Lower leg skin (tissue), 3 donors: ENCODE measurements at regions not wholly inside any gene's neighbourhood (a gene's known extent, or its start where the extent isn't known, plus 50 kb on each side); places are given as distances from the start of the nearest gene placed in this dataset.

Source experiments
- POLR2A ChIP-seq, 2 donors: fragments of 450-650 bp; IDR thresholded peaks; one replicate each; pipeline ENCODE4 v1.6.1; 2016 to 2017; ENCODE audit warnings: antibody characterized with exemption in 2 of 2, mild to moderate bottlenecking in 1 of 2, moderate library complexity in 1 of 2
- TF ChIP-seq, protein P1 (sequence below), 3 donors: fragments of 450-650 bp; IDR thresholded peaks; one replicate each; pipeline ENCODE4 v1.5.1; 2016; ENCODE audit warnings: antibody characterized with exemption in 3 of 3, mild to moderate bottlenecking in 3 of 3, moderate library complexity in 2 of 3

GRCh38 chr13:82751206-82751605, 1131.1 kb downstream of the SLITRK1 start:
- no peak for TF ChIP-seq POLR2A (IDR thresholded peaks at IDR 0.05)
- TF ChIP-seq, protein P1, sequence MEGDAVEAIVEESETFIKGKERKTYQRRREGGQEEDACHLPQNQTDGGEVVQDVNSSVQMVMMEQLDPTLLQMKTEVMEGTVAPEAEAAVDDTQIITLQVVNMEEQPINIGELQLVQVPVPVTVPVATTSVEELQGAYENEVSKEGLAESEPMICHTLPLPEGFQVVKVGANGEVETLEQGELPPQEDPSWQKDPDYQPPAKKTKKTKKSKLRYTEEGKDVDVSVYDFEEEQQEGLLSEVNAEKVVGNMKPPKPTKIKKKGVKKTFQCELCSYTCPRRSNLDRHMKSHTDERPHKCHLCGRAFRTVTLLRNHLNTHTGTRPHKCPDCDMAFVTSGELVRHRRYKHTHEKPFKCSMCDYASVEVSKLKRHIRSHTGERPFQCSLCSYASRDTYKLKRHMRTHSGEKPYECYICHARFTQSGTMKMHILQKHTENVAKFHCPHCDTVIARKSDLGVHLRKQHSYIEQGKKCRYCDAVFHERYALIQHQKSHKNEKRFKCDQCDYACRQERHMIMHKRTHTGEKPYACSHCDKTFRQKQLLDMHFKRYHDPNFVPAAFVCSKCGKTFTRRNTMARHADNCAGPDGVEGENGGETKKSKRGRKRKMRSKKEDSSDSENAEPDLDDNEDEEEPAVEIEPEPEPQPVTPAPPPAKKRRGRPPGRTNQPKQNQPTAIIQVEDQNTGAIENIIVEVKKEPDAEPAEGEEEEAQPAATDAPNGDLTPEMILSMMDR (IDR thresholded peaks at IDR 0.05), result no peak
